HG03039 (cell line): ENCODE measurements at regions not wholly inside any gene's neighbourhood (a gene's known extent, or its start where the extent isn't known, plus 50 kb on each side); places are given as distances from the start of the nearest gene placed in this dataset.
"Not testable (repeated sequence)": the region's sequence is repeated elsewhere in the genome, so short reads cannot be mapped to it uniquely, and the experiment has no call there.

ENCODE experiments used
- ATAC-seq: cut with Tn5 transposase; IDR thresholded peaks from one replicate; pipeline ENCODE4 v1.9.1; 2021; ENCODE audit warnings: mild to moderate bottlenecking, moderate library complexity; ENCODE audit not compliant: unreplicated experiment

DNA sequence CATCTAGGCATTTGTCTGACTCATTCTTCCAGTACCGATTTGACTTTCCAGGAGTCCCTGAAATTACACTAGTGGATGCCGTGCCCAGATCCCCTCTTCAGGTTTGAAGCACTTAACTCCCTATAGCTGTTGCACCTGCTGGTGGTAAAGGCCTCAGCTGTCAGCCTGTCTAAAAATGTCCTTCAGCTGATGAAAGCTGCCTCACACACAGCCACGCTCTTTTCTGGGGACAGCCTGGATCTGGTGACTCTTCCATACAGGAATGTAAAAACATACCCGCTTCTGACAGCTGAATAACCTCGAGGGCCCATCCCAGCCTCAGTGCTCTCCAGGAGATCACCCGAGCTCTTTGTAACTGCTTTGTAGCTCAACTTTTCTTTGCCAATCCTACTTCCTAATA is 534.1 kb upstream of the GRM7 start:
- no peak for ATAC-seq

DNA sequence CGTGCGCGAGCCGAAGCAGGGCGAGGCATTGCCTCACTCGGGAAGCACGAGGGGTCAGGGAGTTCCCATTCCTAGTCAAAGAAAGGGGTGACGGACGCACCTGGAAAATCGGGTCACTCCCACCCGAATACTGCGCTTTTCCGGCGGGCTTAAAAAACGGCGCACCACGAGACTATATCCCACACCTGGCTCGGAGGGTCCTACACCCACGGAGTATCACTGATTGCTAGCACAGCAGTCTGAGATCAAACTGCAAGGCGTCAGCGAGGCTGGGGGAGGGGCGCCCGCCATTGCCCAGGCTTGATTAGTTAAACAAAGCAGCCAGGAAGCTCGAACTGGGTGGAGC is 520.0 kb upstream of the GRM7 start:
- ATAC-seq: not testable (repeated sequence)

DNA sequence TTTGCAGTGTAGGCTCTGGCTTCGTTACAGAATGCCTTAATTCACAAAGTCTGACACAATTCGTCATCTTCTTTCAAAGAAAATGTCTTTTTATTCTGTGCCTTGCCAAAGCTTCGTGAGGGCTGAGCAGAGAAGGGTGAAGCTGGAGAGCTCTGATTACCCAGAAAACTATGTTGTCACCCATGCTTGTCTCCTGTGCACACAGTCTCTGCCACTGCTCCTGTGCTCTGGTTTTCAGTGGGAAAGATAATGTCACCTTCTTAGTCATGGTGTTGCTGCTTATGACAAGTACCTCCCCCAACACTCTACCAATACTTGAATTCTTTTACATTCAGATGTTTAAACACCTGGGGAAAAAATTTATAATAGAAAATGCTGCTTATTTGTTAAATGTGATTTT is 509.2 kb upstream of the GRM7 start:
- no peak for ATAC-seq

DNA sequence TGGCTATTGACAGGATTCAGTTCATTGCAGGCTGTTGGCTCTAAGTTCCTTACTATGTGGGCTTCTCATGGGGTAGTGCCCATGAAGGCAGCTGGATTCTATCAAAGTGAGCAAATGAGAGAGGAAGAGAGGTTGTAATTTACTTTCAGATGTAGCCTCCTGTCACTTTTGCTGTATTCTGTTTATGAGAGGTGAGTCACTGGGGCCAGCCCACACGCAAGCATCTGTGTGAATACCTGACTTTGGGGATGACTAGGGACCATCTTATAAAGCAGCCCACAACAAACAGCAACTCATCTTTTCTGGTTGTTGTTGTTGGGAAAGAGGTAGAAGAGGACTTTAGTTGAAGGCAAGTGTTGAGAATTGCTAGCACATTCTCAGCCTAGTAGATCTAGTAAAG is 506.3 kb upstream of the GRM7 start:
- no peak for ATAC-seq

DNA sequence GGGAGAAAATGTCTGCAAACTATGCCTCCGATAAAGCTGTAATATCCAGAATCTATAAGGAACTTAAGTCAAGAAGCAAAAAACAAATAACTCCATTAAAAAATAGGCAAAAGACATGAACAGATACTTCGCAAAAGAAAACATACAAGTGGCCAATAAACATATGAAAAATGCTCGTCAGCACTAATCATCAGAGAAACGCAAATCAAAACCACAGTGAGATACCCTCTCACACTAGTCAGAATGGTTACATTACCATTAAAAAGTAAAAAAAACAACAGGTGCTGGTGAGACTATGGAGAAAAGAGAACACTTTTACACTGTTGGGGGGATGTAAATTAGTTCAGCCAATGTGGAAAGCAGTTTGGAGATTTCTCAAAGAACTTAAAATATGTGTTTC is 498.5 kb upstream of the GRM7 start:
- no peak for ATAC-seq

DNA sequence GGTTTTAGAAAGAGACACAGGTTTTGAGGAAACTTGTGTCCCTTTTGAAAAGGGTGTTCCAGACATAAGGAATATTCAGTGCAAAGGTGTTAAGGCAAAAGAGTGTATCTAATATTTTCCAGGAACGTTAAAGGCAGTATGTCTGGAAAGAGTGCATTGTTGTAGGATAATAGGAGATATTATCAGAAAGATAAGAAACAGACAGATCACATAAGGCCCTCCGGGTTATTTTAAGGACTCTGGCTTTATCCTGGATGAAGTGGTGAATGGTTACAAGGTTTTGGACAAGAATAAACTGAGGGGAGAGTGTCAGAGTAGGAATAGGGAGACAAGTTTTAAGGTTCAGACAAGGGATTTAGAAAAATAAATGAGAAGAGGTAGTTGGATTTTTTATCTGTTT is 493.7 kb upstream of the GRM7 start:
- no peak for ATAC-seq

DNA sequence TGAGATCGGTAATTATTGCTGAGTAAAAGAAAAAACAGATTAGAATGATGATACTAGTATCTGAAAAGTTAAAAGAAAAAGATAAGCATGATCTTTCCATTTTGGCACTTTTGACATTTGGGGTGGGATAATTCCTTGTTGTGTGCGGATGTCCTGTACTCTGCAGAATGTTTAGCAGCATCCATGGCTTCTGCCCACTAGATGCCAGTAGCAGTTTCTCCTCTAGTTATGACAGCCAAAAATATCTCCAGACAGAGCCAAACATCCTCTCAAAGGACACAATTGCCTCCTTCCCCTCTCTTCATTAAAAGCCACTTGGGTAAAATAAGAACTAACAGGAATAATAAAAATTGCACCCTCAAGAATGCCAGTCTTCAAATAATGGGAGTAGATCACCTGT is 468.8 kb upstream of the GRM7 start:
- no peak for ATAC-seq

DNA sequence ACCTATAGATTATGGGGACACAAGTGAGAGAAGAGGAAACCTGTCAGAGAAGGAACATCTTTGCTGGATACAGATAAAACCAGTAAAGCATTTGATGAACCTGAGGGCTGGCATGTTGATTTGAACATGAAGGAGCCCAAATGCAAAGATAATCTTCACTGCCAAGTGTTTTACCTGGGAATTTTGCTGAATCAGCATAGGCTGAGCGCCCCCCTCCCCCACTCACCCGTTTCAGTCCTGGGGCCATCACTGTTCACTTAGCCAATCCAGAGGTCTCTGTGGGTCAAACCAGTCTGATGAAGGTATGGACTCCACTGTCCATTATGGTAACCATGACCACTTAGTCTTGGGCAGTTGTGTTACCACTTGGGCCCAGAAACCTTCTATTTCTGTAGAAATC is 466.0 kb upstream of the GRM7 start:
- no peak for ATAC-seq

DNA sequence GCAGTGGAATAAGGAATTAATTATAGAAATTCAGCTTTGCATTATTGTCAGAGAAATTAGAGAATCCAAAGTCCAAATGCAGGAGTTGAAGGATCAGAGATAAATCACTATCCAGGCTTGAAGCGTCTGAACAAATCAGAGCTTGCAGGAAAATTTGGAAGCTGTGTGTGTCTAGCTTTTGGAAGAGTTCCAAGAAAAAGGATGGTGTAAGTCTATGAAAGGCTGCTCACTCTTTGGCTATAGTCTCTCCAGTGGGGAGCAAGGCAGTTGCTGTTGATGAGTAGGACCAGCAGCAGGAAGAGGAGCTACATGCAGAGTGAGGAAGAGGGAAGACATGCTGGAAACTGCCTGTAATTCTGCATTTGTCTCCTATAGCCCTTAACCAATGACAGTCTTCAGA is 464.3 kb upstream of the GRM7 start:
- no peak for ATAC-seq

DNA sequence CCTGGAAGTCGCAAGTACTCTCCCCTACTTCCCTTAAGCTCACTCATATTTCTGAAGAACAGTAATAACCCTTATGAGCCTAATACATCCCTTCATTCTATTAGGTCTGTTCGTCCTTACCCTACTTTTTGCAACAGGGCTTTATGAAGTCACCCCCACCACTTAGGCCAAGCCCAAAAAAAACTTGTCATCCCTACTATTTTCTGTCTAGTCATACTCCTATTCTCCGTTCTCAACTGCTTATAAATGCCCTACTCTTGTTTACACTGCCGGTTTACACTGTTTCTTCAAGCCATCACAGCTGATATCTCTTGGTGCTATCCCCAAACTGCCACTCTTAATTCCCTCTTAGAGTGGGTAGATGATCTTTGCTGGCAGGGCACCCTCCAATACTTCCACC is 458.2 kb upstream of the GRM7 start:
- not testable (repeated sequence) for ATAC-seq

DNA sequence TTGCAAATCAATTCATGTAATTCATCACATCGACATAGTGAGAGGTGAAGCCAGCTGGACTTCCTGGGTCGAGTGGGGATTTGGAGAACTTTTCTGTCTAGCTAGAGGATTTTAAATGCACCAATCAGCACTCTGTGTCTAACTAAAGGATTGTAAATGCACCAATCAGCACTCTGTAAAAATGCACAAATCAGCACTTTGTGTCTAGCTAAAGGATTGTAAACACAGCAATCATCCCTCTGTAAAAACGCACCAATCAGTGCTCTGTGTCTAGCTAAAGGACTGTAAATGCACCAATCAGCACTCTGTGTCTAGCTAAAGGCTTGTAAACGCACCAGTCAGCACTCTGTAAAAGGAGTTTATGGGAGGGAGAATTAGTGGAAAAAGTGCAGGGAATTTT is 454.0 kb upstream of the GRM7 start:
- not testable (repeated sequence) for ATAC-seq

DNA sequence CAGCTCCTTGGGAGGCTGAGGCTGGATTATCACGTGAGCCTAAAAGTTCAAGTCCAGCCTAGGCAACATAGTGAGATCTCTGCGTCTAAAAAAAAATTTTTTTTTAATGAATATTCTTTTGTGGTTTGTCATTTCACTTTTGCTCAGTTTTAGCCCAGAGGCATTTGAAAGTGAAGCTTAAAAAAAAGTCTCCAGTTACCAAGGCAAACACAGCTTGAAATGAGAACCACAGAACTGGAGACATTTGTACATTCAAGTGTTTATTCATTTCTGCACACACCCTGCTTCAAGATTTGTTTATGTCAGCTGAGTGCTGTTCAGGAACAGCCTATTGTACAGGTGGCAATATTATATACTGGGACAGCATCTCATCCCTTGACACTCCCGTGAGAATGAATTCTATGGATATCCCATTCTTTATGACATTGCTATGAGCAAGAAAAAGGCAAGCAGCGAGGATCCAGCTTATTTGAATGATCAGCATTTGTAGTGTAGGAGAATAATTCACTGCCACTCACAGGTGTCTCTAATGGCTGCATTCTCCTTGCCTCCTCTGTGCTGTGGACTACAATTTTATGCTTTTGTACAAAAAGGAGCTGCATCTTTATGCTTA is 444.8 kb upstream of the GRM7 start:
- no peak for ATAC-seq

DNA sequence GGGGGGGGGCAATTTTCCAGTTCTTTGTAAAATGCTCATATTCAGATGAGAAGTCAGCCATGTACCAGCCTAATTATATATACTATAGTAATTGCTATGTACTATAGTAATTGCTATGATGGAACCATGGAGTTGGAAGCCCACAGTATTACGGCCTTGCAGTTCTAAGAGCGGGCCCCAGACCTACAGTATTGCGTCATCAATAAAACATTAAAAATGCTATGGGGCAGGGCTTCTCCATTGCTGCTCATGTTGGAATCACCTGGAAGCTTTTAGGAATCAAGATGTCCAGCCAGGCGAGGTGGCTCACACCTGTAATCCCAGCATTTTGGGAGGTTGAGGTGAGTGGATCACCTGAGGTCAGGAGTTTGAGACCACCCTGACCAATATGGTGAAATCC is 443.7 kb upstream of the GRM7 start:
- ATAC-seq: no peak

DNA sequence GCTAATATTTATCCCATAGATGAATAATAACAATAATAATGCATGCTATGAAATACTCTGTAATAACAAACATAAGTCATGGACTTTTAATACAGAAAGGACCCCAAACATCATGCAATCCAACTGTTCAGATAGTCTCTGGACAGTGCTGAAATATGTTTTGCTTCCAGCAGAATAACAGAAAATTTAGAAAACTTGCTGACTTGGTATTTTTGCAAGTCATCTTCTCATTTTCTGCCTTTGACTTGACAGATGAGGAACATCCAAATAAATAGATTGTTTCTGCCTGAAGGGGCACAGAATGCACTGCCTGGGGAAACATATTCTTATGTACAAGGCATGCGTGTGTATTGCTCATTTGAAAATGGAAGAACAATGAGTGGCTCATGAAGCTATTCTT is 442.4 kb upstream of the GRM7 start:
- ATAC-seq: no peak

DNA sequence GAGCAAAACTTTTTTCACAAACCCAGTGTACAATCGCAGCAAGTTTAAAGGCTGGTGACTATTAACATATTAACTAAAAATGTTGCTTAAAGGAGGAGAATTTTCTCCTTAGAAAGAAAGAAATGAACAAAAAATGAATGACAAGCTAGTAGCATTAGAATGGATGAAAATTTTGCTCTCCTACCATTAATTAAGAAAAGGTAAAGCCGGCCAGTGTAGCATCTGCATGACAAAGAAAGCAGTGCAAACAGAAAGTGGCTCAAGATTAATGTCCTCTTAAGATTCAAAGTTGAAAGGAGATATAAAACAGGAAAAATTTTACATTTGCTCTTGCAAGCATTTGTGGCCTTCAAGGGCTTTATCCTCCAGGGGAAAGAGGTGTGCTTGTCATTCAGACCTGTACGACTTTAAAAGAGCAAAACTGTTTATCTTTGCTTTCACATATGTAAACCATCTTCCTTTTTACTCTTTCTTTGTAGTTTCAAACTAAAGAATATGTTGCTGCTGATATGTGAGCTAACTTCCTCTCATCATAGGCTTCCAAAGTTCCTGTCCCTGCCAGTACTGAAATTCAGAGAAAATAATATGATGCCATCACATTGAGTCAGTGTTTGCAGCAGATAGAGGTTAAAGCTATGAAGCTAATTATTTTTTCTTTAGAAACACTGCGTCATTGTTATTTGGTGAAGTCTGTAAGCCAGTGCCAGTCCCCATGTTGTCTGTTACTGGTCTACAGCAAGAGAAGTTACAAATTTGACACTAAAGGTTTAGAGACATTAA is 439.1 kb upstream of the GRM7 start:
- ATAC-seq: no peak

DNA sequence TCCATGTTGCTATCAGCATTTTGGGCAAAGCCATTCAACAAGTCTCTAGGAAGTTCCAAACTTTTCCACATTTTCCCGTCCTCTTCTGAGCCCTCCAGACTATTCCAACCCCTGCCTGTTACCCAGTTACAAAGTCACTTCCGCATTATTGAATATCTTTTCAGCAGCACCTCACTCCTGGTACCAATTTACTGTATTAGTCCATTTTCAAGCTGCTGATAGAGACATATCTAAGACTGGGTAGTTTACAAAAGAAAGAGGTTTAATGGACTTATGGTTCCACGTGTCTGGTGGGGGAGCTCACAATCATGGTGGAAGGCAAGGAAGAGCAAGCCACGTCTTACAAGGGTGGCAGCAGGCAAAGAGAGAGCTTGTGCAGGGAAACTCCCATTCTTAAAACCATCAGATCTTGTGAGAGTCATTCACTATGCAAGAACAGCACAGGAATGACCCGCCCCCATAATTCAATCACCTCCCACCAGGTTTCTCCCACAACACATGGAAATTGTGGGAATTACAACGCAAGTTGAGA is 435.6 kb upstream of the GRM7 start:
- no peak for ATAC-seq

DNA sequence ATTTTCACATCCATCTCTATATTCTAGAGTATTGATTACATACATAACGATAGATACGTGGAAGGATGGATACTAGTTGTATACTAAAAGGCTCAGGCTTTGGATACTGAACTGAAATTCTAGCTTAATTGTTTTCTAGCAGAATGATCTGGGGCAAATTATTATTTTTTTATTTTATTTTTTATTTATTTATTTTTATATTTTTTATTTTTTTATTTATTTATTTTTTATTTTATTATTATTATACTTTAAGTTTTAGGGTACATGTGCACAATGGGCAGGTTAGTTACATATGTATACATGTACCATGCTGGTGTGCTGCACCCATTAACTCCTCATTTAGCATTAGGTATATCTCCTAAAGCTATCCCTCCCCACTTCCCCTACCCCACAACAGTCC is 432.6 kb upstream of the GRM7 start:
- not testable (repeated sequence) for ATAC-seq

DNA sequence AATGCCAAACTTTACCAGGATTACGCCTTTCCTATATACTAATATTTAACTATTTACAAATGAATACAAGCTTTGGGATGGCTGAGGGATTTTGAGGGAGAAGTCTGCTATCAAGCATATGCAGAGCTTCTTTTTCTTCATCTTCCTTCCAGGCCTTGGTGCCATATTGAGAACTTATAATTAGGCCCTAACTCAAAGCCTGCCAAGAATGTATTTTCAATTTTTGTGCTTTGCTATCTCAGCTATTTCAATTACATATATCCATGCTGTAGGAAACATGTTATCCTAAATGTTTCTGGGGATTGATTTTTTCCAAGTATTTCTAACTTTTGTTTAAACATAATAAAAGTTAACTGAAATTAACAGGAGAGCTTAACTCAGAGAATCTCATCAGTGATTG is 425.0 kb upstream of the GRM7 start:
- ATAC-seq: no peak

DNA sequence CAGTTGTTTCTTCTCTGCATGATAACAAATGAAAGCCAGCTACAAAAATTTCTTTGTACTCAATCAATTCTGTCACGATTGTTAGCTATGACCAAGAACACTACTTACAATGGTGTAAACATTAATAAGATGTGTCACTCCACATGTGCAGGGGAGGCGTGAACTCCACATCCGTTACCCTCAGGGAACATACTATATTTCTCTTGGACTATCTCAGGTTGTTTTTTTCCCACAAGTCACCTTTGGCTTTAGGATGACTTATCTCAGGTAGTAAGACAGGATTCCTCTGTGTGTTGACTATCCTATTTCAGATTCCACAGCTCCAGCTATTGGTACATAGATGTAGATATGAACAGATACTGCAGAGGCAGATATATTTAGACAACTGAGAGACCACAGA is 423.3 kb upstream of the GRM7 start:
- no peak for ATAC-seq

DNA sequence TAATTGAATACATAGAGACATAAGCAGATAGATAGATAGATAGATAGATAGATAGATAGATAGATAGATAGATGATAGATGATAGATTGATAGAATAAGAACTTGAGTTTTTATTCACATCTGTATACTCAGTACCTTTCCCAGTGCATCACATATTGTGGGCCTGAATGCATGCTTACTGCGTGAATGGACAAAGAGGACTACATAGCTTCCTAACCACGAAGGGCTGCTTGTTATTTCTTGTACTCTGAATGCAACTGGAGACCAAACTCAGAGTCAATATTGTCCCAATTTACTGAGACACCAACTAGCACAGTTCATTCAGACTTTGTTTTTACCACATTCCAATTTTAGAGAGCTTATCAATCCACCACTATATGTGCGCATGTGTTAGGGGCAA is 422.9 kb upstream of the GRM7 start:
- ATAC-seq: no peak

DNA sequence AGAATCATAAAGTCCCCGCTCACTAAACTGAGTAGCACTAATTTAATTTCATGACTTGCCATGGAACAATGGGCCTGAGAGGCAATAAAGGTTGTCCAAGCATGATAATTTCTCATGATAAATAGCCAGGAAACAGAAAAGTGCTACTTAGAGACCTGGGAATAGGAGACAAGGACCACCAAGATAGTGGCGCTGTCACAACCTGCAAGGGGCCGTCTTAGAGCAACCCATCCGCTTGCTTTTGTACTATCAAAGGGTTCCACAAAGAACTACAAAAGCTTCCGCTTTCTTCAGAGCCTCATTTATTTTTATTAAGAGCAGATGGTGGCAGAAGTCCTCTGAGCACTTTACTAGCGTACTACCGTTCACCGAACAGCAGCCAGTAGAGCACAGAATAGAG is 421.7 kb upstream of the GRM7 start:
- no peak for ATAC-seq

DNA sequence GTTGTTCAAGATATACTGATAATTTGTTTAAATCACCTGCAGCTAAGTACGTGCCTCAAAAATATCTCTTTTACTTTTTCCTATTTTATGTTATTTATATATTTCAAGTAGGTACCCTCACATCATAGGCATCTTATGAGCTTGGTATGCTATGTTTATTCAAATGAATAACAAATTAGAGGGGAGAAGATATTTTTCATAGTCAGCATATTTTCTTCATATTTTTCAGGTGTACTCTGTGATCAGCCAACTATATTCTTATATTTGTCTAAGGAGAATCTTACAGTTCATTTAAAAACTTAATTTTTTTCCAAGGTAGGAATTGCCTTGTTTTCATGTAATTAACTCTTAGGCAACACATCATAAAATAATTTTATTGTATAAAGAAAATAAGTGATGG is 421.1 kb upstream of the GRM7 start:
- ATAC-seq: no peak
